Activated T-cell treated with anti-CD3 and anti-CD28 coated beads, Interleukin-2, amount 50 U/mL, for 4 hours (primary cell): ENCODE measurements at regions not wholly inside any gene's neighbourhood (a gene's known extent, or its start where the extent isn't known, plus 50 kb on each side); places are given as distances from the start of the nearest gene placed in this dataset.

Source experiments
- ATAC-seq, 2 donors: fragments of 200-7000 bp; cut with Tn5 transposase; one replicate each; pipeline ENCODE4 v1.10.0; 2021
- DNase-seq: peaks from one replicate; pipeline ENCODE4 v3.0.0-alpha.2; 2020
- H3K27me3 Mint-ChIP-seq: one replicate; pipeline ENCODE4 v1.8.0; 2021; ENCODE audit warnings: low read depth, mixed read lengths
- H3K36me3 Mint-ChIP-seq: one replicate; pipeline ENCODE4 v1.8.0; 2022; ENCODE audit warnings: mixed read lengths; ENCODE audit not compliant: insufficient read depth
- H3K4me1 Mint-ChIP-seq: one replicate; pipeline ENCODE4 v1.8.0; 2021; ENCODE audit warnings: low read depth, mixed read lengths
- H3K4me3 Mint-ChIP-seq: one replicate; pipeline ENCODE4 v1.8.0; 2021; ENCODE audit warnings: mild to moderate bottlenecking, moderate library complexity, mixed read lengths
- H3K9me3 Mint-ChIP-seq: one replicate; pipeline ENCODE4 v1.8.0; 2021; ENCODE audit warnings: mixed read lengths

DNA sequence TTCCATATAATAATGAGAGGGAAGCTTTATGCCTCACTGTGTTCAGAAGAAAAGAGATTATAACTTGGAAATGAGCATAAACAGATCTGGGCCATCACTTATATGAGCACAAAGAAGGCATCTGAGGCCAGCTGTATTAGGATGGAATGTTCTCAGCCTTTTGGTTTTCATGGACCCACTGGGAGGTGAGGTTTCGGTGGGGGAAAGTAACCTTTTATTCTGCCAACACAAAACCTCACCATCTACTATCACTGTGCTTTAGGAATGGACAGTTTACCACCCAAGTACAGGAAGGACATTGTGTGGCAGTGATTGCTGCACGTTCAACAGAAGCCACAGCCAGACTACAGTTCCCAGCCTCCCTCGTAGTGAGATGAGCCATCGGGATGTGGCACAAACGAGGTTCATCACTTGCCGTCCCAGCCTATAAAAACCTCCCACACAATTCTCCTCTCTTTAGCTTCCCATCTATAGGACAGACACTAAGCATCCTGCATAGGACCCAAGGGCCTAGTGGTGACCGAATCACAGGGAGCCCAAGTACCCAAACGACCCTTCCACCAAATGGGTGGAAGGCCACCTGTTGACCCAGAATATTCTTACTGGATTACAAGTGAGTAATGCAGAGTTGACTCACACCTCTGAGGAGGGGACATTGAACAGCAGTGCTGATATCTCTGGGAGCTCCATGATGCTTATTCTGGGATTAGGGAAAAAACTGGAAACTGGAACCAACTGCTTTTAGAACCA lies 121.5 kb upstream of the RAG2 start:
- Mint-ChIP-seq H3K9me3 (no peaks in the 10 kb centered on the region), H3K27me3 (peaks cover 4% of the 10 kb centered on the region), H3K4me3 (no peak overlapping the region), H3K4me1 (no peaks in the 10 kb centered on the region), H3K36me3 (no peaks in the 10 kb centered on the region)
- DNase-seq (no peak), ATAC-seq (no peak)

- ATAC-seq: no peak
- DNase-seq: no peak
- Mint-ChIP-seq H3K27me3 (peaks cover 3% of the 10 kb centered on the region), H3K4me3 (no peak overlapping the region), H3K36me3 (no peaks in the 10 kb centered on the region), H3K9me3 (no peaks in the 10 kb centered on the region), H3K4me1 (no peaks in the 10 kb centered on the region)
Measured at GRCh38 chr11:36718451-36718850, 120.4 kb upstream of the RAG2 start.

- ATAC-seq: no peak
Measured at GRCh38 chr11:36713715-36714114, 115.7 kb upstream of the RAG2 start.

GRCh38 chr11:36711104-36711825 lies 113.2 kb upstream of the RAG2 start:
- ATAC-seq: no peak
- no peak for DNase-seq
- H3K27me3 Mint-ChIP-seq: peaks cover 9% of the 10 kb centered on the region
- no peaks in the 10 kb centered on the region for H3K9me3 Mint-ChIP-seq
- H3K36me3 Mint-ChIP-seq: no peaks in the 10 kb centered on the region
- no peak overlapping the region for H3K4me3 Mint-ChIP-seq
- H3K4me1 Mint-ChIP-seq: no peaks in the 10 kb centered on the region

More at GRCh38 chr11:36713715-36714114, 115.7 kb upstream of the RAG2 start:
- Mint-ChIP-seq H3K4me3 (no peak overlapping the region), H3K4me1 (no peaks in the 10 kb centered on the region), H3K27me3 (peaks cover 5% of the 10 kb centered on the region), H3K36me3 (no peaks in the 10 kb centered on the region), H3K9me3 (no peaks in the 10 kb centered on the region)
- DNase-seq: no peak
